GM21367 (cell line): ENCODE measurements at regions not wholly inside any gene's neighbourhood (a gene's known extent, or its start where the extent isn't known, plus 50 kb on each side); places are given as distances from the start of the nearest gene placed in this dataset.
"Not testable (repeated sequence)": the region's sequence is repeated elsewhere in the genome, so short reads cannot be mapped to it uniquely, and the experiment has no call there.

Experiments used
- ATAC-seq: cut with Tn5 transposase; IDR thresholded peaks from one replicate; pipeline ENCODE4 v1.9.1; 2021; ENCODE audit not compliant: unreplicated experiment

GRCh38 chr10:18866852-18867251 lies 181.7 kb upstream of the MALRD1 start:
- no peak for ATAC-seq

- ATAC-seq: no peak
Observed at GRCh38 chr10:18868919-18869318, 179.7 kb upstream of the MALRD1 start.

GRCh38 chr10:18875477-18875876 lies 173.1 kb upstream of the MALRD1 start:
- no peak for ATAC-seq

- ATAC-seq: no peak
Observed at GRCh38 chr10:18879284-18879683, 169.3 kb upstream of the MALRD1 start.

- ATAC-seq: no peak
Observed at GRCh38 chr10:18880530-18880929, 168.1 kb upstream of the MALRD1 start.

- no peak for ATAC-seq
Observed at GRCh38 chr10:18886102-18886501, 162.5 kb upstream of the MALRD1 start.

GRCh38 chr10:18906636-18907035 lies 142.0 kb upstream of the MALRD1 start:
- no peak for ATAC-seq

- not testable (repeated sequence) for ATAC-seq
Observed at GRCh38 chr10:18917431-18917830, 131.2 kb upstream of the MALRD1 start.

GRCh38 chr10:18918532-18918931 lies 130.1 kb upstream of the MALRD1 start:
- no peak for ATAC-seq

- ATAC-seq: no peak
Observed at GRCh38 chr10:18949391-18949790, 99.2 kb upstream of the MALRD1 start.

- not testable (repeated sequence) for ATAC-seq
Observed at GRCh38 chr10:18951072-18951823, 97.4 kb upstream of the MALRD1 start.

GRCh38 chr10:18955061-18955460 lies 93.5 kb upstream of the MALRD1 start:
- ATAC-seq: no peak

GRCh38 chr10:18959369-18959768 lies 89.2 kb upstream of the MALRD1 start:
- no peak for ATAC-seq

- ATAC-seq: no peak
Observed at GRCh38 chr10:18960466-18961079, 88.0 kb upstream of the MALRD1 start.

- ATAC-seq: no peak
Observed at GRCh38 chr10:18968159-18968558, 80.4 kb upstream of the MALRD1 start.

GRCh38 chr10:18976696-18977251 lies 71.8 kb upstream of the MALRD1 start:
- ATAC-seq: no peak

GRCh38 chr10:18980089-18980629 lies 68.4 kb upstream of the MALRD1 start:
- ATAC-seq: no peak

GRCh38 chr10:18984531-18984930 lies 64.1 kb upstream of the MALRD1 start:
- ATAC-seq: no peak

GRCh38 chr10:18988338-18988737 lies 60.3 kb upstream of the MALRD1 start:
- no peak for ATAC-seq
